NB4 (cell line): ENCODE measurements at regions not wholly inside any gene's neighbourhood (a gene's known extent, or its start where the extent isn't known, plus 50 kb on each side); places are given as distances from the start of the nearest gene placed in this dataset.

Source experiments
- DNase-seq: peaks from one replicate; pipeline ENCODE4 v3.0.0; 2010; ENCODE audit warnings: low read depth
- H3K4me3 ChIP-seq: one replicate; pipeline ENCODE4 v1.5.1; 2011; ENCODE audit warnings: mild to moderate bottlenecking, low read depth, low read length, moderate library complexity
- CTCF ChIP-seq: IDR thresholded peaks from one replicate; pipeline ENCODE4 v1.5.1; 2012; ENCODE audit warnings: low read depth, low read length
- MAX ChIP-seq: IDR thresholded peaks from 2 replicates; pipeline ENCODE4 v1.6.1; 2011; ENCODE audit warnings: low read depth, low read length
- MYC ChIP-seq: IDR thresholded peaks from 2 replicates; pipeline ENCODE4 v1.6.1; 2011; ENCODE audit warnings: low read depth, low read length
- POLR2A ChIP-seq: IDR thresholded peaks from 2 replicates; pipeline ENCODE4 v1.6.1; 2011; ENCODE audit warnings: mild to moderate bottlenecking; ENCODE audit not compliant: insufficient read length; ENCODE audit errors: extremely low read depth

- TF ChIP-seq MAX (no peak), CTCF (no peak), MYC (no peak), POLR2A (no peak)
- no peak overlapping the region for H3K4me3 ChIP-seq
These were observed 53.0 kb upstream of the KLF3 start for GRCh38 chr4:38610966-38611431.

GRCh38 chr4:38611676-38612075 is 52.3 kb upstream of the KLF3 start:
- no peak for DNase-seq
- H3K4me3 ChIP-seq: no peak overlapping the region
- TF ChIP-seq MAX (no peak), MYC (no peak), POLR2A (no peak), CTCF (no peak)

More at GRCh38 chr4:38610966-38611431, 53.0 kb upstream of the KLF3 start:
- no peak for DNase-seq

- H3K4me3 ChIP-seq: no peak overlapping the region
- no peak for DNase-seq
- TF ChIP-seq CTCF (no peak), MAX (no peak), POLR2A (no peak), MYC (no peak)
These were observed 51.2 kb upstream of the KLF3 start for GRCh38 chr4:38612646-38613414.
